IMR-90 (cell line): ENCODE measurements at regions not wholly inside any gene's neighbourhood (a gene's known extent, or its start where the extent isn't known, plus 50 kb on each side); places are given as distances from the start of the nearest gene placed in this dataset.

ENCODE experiments used
- CTCF ChIP-seq: conservative IDR thresholded peaks from 2 replicates; pipeline ENCODE4 v1.5.1; 2012; ENCODE audit warnings: mild to moderate bottlenecking, low read depth, low read length, improper control_type of control experiment
- FOS ChIP-seq: fragments of 150-350 bp; IDR thresholded peaks from 2 replicates; pipeline ENCODE4 v1.6.1; 2016; ENCODE audit warnings: low read depth, low read length
- RAD21 ChIP-seq: IDR thresholded peaks from 2 replicates; pipeline ENCODE4 v1.6.1; 2012; ENCODE audit warnings: low read length, improper control_type of control experiment

GRCh38 chr15:95944193-95944592 lies 386.3 kb upstream of the NR2F2 start:
- no peak for TF ChIP-seq RAD21
- TF ChIP-seq CTCF: no peak
- TF ChIP-seq FOS: no peak
